ENCODE measurements at regions not wholly inside any gene's neighbourhood (a gene's known extent, or its start where the extent isn't known, plus 50 kb on each side); places are given as distances from the start of the nearest gene placed in this dataset.
A peak's percentile ranks its signal among the peaks of the same experiment; 100 is the strongest.

GRCh38 chr5:114208588-114208987 is 153.3 kb upstream of the KCNN2 start:
- no peaks in the 10 kb centered on the region for H3K9me3 ChIP-seq
- H3K4me3 ChIP-seq: no peak overlapping the region
- TF ChIP-seq POLR2A (IDR thresholded peaks at IDR 0.05): no peak
- no peak for TF ChIP-seq CTCF (IDR thresholded peaks at IDR 0.05)
- 39 to 62% (median 53%) methylated on average over 2 of the region's 2 CpGs for WGBS, 4 donors
- H3K36me3 ChIP-seq: no peaks in the 10 kb centered on the region
- DNase-seq (no peak), ATAC-seq (peak in 3 of 4 donors; percentile 41 to 46 (median 42))
- no peaks in the 10 kb centered on the region for H3K27me3 ChIP-seq
- intact Hi-C loops (cut with DNase I): no loop called here
- no peak overlapping the region for H3K27ac ChIP-seq
- H3K4me1 ChIP-seq: peaks cover 0 to 6% (median 0%) of the 10 kb centered on the region in 12 donors

- Histone ChIP-seq H3K36me3 (no peaks in the 10 kb centered on the region), H3K9me3 (no peaks in the 10 kb centered on the region), H3K4me3 (no peak overlapping the region), H3K4me1 (peaks cover 0 to 6% (median 0%) of the 10 kb centered on the region in 12 donors), H3K27me3 (no peaks in the 10 kb centered on the region), H3K27ac (no peak overlapping the region)
- DNase-seq: no peak
- intact Hi-C loops (cut with DNase I): loop anchor here in 1 of 10 donors (10.0 kb wide), 1 partner anchor 96 kb away; no protein-coding TSS in a partner anchor
- no peak for ATAC-seq
- TF ChIP-seq CTCF (IDR thresholded peaks at IDR 0.05): no peak
- 42 to 54% (median 46%) methylated on average over 3 of the region's 3 CpGs for WGBS, 4 donors
These were observed 151.2 kb upstream of the KCNN2 start for GRCh38 chr5:114210662-114211061.

- 84 to 92% (median 89%) methylated on average over 1 of the region's 1 CpG for WGBS, 4 donors
These were observed 140.1 kb upstream of the KCNN2 start for GRCh38 chr5:114221807-114222206.

GRCh38 chr5:114223866-114224265 is 138.0 kb upstream of the KCNN2 start:
- H3K9me3 ChIP-seq: peaks cover 0 to 21% (median 0%) of the 10 kb centered on the region in 12 donors
- H3K4me3 ChIP-seq: no peak overlapping the region
- ATAC-seq (no peak), DNase-seq (no peak)
- H3K27me3 ChIP-seq: no peaks in the 10 kb centered on the region
- H3K36me3 ChIP-seq: no peaks in the 10 kb centered on the region
- H3K4me1 ChIP-seq: no peaks in the 10 kb centered on the region
- intact Hi-C loops (cut with DNase I): loop anchor here in 4 of 10 donors (5.0 to 10.0 kb wide), 2 partner anchors 109 to 122 kb away; no protein-coding TSS in a partner anchor
- 92 to 97% (median 94%) methylated on average over 1 of the region's 1 CpG for WGBS, 4 donors
- H3K27ac ChIP-seq: no peak overlapping the region
- TF ChIP-seq POLR2A (IDR thresholded peaks at IDR 0.05): no peak
- TF ChIP-seq CTCF (IDR thresholded peaks at IDR 0.05): peak in 10 of 12 donors; percentile 17 to 51 (median 38)

More at GRCh38 chr5:114221807-114222206, 140.1 kb upstream of the KCNN2 start:
- ATAC-seq: no peak
- intact Hi-C loops (cut with DNase I): loop anchor here in 4 of 10 donors (5.0 to 10.0 kb wide), 2 partner anchors 107 to 120 kb away; no protein-coding TSS in a partner anchor
- H3K27ac ChIP-seq: no peak overlapping the region
- no peaks in the 10 kb centered on the region for H3K27me3 ChIP-seq
- no peak for DNase-seq
- H3K4me3 ChIP-seq: no peak overlapping the region
- no peaks in the 10 kb centered on the region for H3K36me3 ChIP-seq
- H3K9me3 ChIP-seq: peaks cover 0 to 33% (median 0%) of the 10 kb centered on the region in 12 donors
- no peaks in the 10 kb centered on the region for H3K4me1 ChIP-seq
- TF ChIP-seq POLR2A (IDR thresholded peaks at IDR 0.05) (no peak), CTCF (IDR thresholded peaks at IDR 0.05) (no peak)
